GM21825 (cell line): ENCODE measurements at regions not wholly inside any gene's neighbourhood (a gene's known extent, or its start where the extent isn't known, plus 50 kb on each side); places are given as distances from the start of the nearest gene placed in this dataset.
"Not testable (repeated sequence)": the region's sequence is repeated elsewhere in the genome, so short reads cannot be mapped to it uniquely, and the experiment has no call there.

Experiments
- ATAC-seq: cut with Tn5 transposase; IDR thresholded peaks from one replicate; pipeline ENCODE4 v1.9.1; 2021; ENCODE audit warnings: mild to moderate bottlenecking, moderate library complexity; ENCODE audit not compliant: unreplicated experiment

- not testable (repeated sequence) for ATAC-seq
These were observed 68.7 kb upstream of the ZFAND5 start for GRCh38 chr9:72433616-72434267.

DNA sequence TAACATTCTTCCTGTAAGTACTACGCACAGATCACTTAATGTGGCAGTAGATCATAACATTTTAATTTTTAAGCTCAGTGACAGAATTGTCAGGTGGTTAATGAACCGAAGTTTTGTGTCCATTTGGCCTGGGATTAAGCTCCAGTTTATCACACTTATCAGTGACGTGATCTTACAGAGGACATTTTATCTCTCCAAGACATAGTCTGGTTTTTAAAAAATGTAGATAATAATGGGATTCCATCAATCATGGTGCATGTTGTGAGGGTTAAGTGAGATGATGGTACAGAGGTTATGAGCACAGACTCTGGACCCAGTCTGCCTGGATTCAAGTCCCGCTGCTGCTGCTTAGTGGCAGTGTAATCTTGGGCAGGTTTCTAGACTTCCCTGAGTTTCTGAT is 66.0 kb upstream of the ZFAND5 start:
- no peak for ATAC-seq

DNA sequence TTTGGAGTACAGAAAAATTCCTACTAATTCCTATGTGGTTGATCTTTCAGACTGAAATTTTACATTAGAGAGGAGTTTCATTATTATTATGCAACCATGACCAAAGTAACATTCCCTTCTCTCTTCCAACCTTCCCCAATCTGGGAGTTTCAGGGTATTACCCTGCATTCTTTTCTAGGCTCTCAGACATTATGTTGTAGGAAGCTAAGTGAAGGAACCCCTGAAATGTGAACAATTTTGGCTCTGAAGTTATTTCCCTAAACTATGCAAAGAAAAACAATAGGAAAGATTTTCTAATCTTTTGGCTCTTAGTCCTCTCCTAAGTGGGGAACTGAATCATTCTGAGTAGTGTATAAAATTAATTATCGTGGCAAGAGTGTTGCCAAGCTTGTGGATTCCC is 63.3 kb upstream of the ZFAND5 start:
- no peak for ATAC-seq

DNA sequence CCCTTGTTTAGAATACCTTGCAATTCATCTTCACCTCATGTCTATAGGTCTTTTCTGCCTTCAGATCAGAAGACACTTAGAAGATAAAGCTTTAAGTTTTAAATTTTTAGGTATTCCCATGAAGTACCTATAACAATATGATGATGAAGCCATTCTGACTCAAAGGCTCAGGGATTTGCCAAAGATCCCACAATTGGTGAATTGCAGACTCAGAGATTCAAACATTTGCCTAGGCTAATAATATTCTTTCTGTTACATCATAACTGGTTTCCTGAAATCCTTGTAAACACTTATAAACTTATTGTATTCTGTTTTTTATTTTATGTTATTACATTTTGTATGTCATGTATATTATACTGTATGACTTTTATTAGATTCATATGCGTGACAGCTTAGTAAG is 62.8 kb upstream of the ZFAND5 start:
- ATAC-seq: no peak

DNA sequence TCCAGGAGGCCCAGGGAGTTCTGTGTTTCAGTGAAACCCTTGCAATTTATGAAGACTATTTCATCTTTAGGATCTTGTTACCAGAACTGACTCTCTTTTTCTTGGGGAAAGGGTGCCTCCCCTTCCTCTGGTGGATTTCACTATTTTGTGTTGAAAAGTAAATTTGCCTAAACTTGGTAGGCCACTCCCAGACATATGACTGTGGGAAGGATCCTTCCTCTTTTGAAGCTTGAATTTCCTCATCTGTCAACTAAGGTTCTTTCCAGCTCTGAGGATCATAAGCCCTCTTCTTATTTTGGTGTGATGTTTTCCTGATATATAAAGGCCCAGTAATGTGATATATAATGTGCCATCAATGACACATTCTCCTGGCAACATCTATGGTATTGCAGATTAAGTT is 59.1 kb upstream of the ZFAND5 start:
- no peak for ATAC-seq

GRCh38 chr9:72422214-72422613 is 57.2 kb upstream of the ZFAND5 start:
- no peak for ATAC-seq

GRCh38 chr9:72420783-72421182 is 55.8 kb upstream of the ZFAND5 start:
- ATAC-seq: no peak

GRCh38 chr9:72415948-72416347 is 50.9 kb upstream of the ZFAND5 start:
- no peak for ATAC-seq

GRCh38 chr9:72415163-72415562 is 50.2 kb upstream of the ZFAND5 start:
- no peak for ATAC-seq
